ENCODE measurements at regions not wholly inside any gene's neighbourhood (a gene's known extent, or its start where the extent isn't known, plus 50 kb on each side); places are given as distances from the start of the nearest gene placed in this dataset.
"Not testable (repeated sequence)": the region's sequence is repeated elsewhere in the genome, so short reads cannot be mapped to it uniquely, and the experiment has no call there.

DNA sequence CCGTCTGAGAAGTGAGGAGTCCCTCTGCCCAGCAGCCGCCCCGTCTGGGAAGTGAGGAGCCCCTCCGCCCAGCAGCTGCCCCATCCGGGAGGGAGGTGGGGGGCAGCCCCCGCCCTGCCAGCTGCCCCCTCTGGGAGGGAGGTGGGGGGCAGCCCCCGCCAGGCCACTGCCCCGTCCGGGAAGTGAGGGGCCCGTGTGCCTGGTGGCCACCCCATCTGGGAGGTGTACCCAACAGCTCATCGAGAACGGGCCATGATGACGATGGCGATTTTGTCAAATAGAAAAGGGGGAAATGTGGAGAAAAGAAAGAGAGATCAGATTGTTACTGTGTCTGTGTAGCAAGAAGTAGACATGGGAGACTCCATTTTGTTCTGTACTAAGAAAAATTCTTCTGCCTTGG lies 208.8 kb downstream of the KDM5D start:
- DNase-seq = not testable (repeated sequence)

DNA sequence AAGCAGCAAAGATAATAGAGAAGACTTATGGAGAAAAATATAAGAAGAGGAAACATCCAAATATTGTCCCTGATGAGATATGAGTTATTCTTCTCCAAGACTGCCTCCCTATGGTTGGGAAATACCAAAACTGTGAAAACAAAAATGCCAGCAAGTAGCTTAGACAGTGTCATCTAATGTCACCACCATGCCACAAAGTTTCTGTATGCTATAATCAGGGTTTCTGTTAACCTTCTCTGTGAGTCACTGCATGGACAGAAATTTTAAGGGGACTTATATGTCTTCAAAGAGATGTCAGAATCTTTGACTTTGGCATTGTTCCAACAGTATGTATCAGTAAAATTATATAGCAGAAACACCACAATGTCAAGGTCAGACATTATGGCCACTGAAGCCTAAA lies 222.6 kb downstream of the KDM5D start:
- no peak for DNase-seq

DNA sequence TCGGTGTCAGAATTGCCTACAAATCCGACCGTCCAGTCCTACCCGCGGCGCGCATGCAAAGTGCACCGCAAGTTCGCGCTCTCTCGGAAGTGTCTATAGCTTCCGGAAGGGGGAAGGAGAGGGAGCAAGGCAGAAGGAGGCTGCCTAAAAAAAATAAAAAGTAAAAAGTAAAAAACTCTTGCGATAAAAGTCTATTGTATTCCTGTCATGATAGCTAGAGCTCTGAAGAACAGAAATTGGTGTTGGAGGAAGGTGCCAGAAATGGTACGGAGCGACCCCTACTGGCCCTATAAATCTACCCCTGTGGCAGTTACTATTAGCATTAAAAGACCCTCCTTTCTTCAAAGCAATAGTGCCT lies 241.5 kb downstream of the KDM5D start:
- DNase-seq = no peak

DNA sequence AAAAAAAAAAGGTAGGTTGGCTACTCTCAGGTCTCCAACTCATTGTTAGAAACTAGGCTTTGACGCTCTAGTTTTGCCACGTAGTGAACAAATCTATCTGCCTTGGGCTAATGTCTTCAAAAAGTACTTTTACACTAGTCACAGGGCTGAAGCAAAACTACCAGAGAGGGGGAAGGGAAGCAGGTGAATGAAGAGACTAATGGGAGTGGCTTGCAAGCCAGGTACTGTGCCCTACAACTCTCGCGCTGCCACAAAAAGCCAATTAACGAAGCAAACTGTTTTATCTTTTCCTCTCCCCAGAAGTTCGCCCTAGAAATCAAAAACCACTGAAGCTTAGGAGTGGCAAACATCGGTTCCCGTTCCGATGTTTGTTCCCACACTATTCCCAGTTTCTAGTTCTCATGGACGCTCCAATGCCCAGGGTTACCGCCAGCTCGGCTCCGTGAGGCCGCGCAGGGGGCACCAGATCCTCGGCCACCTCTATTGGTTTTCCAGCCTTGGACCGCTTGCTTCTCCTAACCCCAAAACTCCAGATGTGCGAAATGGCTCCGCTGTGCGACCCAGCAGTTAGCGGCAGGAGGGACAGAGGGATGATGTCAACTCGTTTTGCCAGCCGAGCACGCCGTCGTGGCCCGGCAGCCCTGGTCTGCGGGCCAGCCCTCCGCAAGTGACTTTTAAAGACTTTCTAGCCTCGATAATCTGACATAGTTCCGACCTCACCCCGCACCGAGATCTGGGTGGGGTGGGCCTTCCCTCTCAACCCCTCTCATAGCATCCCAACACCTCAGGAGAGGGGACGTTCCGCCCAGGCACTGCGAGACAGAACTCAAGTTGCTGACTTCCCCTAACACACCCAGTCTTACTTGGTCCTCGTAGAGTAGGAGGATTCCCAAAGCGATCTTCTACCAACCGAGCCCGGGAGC lies 242.1 kb downstream of the KDM5D start:
- no peak for DNase-seq

DNA sequence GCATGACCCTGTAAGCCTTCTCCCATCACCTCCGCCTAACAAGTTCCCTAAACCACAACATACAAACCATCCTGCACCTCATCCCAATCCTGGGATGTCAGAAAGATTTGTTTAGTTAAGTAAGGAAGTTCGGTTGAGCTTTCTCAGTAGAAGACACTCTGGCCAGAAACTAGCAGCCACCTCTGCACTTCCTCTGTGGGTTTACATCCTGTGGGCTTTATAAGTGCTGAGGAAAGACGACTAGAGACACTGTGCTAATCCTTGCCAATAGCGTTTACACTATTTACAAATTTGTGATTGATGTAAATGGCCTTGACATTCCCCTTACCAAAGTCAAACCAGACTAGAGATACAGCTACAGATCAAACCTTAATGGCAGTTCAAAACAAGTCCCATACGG lies 246.0 kb downstream of the KDM5D start:
- DNase-seq = no peak

DNA sequence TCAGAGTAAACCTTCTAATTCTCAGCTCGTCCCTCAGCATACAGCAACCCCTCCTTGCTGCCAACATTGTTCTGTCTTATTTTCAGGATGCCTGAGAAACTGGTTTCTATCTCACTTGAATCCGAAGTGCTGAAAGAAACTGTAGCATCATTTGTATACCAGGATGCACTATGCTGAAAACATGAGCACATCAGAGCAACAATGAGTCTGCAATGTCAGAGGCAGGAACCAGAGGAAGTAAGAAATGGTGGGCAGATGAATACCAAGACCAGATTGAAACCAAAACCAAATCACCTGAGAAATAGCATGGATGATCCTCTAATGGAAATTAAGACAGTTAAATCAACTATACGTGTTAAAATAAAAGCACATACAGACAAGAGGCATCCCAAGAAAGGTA lies 257.0 kb downstream of the KDM5D start:
- DNase-seq = no peak

DNA sequence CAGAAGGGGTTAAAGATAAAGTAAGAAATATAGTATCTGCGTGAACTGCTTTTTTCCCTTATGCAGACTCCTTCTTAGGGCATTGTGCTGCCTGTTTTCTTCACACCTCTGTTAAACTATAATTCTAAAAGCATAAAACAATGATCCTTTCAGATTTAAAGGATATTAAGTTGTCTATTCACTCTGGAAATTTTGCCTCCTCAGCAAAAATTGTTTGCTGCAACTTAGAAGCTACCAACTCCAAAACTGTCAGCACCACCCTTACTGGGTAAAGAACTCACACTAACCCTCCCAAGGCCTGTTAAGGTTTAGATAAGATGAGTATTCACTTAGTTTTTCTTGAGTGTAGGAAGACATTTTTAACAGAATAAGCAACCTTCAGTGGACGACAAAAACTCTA lies 259.5 kb downstream of the KDM5D start:
- DNase-seq = no peak

DNA sequence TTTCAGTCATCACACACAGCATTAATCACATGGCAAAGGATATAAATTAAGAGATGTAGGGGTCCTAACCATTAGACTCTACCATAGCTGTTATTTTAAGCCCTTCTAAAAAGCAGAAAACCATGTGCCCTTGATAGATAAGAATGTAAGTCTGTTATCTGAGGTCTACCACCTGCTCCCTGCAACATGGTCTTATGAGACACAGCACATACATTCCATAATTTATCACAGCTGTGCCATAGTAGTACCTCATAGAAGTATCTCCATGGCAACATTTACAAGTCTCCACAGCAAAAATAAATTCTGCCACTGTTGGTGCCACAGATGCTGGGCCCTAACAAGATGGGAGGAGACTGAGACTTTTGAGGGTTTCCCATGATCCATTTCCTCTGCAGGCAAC lies 265.4 kb downstream of the KDM5D start:
- no peak for DNase-seq

DNA sequence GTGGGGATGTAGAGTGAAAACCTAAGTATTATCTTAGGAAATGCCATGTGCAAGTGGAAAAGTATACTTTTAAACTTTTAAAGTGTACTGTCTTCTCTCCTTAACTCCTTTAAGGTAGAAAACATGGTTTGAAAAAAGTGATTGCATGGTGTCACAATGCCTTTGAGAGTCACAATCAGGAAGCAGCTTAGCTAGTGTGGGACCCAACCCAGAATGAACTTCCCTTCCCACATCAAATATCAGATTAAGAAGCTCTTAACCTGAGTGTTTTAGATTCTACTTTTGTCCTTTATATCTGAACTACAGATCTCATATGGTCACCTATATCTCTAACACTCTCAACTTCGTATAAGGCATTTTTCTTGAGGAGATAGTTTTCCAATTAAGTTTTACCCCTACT lies 266.6 kb downstream of the KDM5D start:
- no peak for DNase-seq

DNA sequence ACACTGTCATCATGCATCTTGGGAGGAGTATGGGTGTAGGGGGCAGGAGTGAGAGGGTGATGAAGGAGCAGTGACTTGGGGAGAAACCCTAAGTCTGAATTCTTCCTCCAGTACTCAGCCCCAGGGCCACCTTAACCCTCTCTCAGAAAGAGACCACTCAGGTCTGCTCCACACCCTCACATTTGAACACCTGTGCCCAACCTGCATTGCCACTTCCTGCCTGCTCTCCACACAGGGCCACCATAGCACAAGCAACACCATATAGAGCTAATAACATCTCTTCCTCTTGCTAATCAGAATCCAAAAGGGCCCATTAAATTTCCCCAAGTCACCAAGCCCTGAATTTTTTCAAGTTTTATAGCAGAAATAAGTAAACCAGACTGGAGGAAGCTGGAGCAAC lies 278.7 kb downstream of the KDM5D start:
- no peak for DNase-seq

DNA sequence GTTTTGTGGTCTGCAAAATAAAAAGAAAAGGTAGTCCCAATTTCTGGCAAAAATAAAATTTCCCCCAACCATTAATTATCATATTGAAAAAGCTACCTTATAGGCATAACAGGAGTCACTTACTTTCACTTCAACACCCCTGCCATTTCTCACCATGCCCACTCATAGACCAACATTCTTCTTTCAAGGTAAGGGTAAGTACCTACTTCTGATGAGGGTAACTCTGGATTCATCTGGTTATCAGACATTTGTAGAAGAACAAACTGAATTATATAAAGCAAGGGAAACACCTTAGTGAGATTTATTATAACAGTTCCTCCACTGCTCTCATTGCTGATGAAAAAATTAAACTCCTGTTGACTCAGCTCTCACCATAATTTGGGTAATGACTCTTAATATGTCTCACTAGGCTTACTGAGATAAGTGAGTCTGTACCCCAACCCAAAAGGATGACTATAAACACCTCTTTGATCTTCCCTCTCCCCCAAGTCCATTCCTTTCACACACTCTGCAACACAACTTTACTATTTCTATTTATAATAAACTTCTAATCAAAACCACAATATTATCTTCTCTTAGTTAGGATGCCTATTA lies 287.6 kb downstream of the KDM5D start:
- no peak for DNase-seq

DNA sequence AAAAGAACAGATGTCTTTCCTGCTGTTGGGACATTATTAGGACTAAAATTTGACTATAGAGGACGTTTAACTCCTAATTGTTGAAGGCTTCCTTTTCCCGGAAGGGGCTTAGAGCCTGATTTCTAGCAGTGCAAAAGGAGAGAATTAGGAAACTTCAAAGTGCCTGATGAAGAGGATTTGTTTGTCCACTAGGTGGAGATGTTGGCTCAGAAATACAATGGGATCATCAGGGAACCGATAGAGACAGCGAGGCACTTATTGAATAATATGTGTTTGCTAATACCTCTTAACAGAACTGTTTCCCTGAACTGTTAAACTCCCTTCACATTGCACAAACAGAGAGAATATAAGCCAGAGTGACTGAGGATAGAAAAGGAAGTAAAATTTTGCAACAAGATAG lies 311.5 kb downstream of the KDM5D start:
- DNase-seq = no peak

DNA sequence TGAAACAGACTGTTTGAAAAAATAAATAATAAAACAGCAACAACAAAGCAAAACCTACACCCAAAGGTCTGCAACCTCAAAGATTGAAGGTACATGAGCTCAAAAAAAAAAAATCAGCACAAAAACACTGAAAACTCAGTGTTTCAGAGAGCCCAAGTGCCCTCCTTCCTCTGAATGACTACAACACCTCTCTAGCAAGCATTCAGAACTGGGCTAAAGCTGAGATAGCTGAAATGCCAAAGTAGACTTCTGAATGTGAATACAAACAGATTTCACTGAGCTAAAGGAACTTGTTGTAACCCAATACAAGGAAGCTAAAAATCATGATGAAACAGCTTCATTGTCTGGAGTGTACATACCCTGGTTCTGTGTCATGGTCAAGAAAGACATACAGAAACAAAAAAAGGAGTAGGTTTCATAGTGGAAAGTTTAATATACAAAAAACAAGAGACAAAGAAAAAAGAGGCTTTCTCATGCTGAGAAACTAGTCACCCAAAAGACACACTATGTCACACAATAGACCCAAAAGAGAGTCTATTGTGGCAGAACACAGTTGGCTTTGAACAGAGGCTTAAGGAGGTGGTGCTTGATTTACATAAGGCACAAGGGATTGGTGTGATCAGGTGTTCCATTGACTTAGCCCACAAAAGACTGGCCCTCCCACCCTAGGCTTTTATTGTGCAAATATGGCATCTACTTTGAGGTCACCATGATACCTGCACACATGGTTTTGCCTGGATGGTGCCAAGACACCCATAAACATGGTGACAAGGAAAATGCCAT lies 316.6 kb downstream of the KDM5D start:
- DNase-seq = no peak

DNA sequence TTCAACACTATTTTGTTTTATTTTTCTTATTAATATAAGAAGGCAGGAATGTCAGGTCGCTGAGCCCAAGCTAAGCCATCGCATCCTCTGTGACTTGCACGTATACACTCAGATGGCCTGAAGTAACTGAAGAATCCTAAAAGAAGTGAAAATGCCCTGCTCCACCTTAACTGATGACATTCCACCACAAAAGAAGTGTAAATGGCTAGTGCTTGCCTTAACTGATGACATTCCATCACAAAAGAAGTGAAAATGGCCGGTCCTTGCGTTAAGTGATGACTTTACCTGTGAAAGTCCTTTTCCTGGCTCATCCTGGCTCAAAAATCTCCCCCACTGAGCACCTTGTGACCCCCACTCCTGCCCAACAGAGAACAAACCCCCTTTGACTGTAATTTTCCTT lies 317.3 kb downstream of the KDM5D start:
- not testable (repeated sequence) for DNase-seq

DNA sequence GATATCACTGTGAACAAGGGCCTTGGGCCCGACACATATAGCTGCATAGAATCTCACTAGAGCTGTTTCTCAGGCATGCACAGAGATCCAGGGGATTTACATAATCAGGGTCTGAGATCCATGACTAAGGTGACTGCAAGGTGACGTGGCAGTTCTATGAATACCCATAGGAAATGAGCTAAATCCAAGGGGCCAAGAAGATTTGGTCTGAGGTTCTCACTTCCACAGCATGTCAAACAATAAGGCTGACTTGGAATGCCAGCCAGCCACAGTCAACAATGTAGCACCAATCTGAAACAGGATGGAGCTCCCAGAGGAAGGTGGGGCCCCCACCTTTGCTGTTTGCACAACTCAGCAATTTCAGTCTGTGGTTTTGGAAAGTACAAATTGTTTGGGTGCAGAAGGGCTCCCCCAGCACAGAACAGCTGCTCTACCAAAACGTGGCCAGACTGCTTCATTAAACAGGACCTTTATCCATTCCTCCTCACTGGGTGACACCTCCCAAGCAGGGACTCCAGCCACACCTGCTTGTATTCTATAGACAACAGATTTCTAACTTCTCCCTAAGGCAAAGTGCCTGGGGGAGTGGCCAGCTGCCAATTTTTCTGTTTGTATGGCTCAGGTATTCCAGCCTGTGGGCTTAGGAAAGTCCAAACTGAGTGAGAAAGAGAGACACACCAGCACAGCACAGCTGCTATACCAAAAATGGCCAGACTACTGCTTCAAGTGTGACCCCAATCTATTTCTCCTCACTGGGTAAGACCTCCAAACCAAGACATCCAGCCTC lies 333.4 kb downstream of the KDM5D start:
- no peak for DNase-seq

DNA sequence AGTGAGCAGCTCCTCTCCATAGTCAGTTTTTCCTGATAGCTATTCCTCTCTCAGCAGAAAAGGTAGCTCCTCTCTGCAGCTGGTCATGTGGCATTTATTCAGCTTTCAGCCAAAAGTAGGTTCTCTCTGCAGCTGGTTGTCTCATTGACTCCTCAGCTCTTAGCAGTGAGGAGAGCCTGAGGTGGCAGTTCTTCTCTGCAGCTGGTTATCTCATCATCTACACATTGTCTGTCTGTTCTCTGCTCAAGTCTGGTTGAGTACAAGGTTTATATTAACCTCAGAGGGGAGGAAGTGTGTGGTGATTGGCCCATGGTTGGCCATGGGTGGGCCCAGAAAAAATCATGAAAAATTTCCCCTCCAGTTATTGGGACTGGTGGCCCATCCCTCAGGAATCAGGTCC lies 338.3 kb downstream of the KDM5D start:
- DNase-seq = no peak

DNA sequence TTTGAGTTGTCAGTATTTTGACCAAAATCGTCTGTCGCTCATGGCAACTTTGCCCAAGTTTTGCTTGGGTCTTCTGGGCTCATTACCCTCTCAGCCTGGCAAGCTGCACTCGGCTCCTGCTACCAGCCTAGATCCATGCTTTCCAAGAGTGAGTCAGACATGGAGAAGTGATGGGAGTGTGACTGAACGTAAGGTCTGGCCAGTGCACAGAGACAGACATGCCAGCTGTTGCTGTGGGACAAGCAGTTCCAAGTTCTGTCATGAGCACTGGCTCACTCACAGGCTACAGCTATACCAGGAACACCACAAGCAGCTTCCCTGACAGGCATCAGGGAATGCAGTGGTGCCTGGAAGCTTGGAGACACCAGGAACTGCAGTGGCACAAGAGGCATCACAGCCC lies 338.9 kb downstream of the KDM5D start:
- DNase-seq = no peak

DNA sequence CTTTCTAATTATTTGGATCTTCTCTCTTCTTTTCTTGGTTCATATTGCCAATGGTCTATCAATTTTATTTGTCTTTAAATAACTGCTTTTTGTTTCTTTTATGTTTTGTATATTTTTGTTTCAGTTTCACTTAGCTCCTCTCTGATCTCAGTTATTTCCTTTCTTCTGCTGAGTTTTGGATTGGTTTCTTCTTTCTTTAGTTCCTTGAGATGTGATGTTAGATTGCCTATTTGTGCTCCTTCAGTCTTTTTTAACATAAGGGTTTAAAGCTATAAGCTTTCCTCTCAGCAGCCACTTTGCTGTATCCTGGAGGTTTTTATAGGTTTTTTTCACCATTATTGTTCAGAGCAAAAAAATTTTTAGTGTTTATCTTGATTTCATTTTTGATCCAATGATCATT lies 351.6 kb downstream of the KDM5D start:
- DNase-seq = no peak

DNA sequence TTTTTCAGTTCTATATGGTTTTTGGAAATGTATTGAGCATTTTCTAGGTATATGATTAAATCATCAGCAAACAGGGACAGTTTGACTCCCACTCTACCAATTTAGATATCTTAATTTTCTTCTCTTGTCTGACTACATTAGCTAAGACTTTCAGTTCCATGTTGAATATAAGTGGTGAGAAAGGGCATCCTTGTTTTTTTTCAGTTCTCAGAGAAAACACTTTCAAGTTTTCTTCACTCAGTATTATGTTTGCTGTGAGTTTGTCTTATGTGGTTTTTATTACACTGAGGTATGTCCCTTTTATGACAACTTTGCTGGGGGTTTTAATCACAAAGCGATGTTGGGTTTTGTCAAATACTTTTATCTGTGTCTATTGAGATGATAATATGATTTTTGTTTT lies 352.6 kb downstream of the KDM5D start:
- DNase-seq = no peak

DNA sequence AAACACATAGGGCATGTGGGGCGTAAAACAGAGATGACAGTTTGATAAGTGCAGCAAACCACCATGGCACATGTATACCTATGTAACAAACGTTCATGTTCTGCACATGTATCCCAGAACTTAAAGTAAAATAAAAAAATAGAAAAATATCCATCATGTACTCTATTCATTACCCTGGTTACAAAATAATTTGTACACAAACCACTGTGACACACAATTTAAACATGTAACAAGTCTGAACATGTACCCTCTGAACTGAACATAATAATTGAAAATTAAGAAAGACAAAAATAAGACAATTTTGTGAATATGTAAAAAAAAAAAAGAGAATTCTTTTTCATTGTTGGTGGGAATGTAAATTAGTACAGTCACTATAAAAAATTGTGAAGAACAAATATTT lies 379.2 kb downstream of the KDM5D start:
- DNase-seq = no peak

DNA sequence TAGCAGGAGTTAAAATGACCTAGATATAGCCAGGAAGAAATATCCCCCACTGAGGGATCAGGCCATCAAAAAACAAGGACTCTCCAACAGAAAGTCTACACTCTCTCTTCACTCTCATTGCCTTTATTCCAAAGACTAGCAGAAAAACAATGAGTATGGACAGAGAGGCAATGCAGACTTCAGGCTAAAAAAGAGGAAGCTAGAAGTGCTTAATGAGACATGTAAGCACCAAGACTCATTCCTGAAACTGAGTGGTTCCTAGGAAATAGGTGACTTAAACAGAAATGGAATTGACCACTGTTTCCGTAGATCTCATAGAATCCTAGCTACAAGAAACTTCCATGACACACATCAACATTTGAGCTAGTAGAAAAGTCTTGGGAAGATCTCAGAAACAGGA lies 387.3 kb downstream of the KDM5D start:
- DNase-seq = no peak

DNA sequence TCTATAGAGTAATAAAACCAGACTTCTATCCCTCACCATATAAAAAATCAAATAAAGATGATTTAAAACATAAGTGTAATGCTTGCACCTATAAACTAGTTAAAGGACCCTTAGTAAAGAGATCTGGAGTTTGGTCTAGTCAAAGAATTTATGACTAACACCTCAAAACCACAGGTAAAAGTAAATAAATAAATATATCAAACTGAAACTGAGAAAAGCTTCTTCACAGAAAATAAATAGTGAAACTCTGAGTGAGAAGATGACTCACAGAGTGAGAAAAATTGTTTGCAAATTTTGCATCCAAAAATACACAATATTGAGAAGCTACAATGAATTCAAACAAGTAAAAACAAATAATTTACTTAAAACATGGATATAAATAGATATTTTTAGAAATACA lies 387.8 kb downstream of the KDM5D start:
- DNase-seq = no peak

DNA sequence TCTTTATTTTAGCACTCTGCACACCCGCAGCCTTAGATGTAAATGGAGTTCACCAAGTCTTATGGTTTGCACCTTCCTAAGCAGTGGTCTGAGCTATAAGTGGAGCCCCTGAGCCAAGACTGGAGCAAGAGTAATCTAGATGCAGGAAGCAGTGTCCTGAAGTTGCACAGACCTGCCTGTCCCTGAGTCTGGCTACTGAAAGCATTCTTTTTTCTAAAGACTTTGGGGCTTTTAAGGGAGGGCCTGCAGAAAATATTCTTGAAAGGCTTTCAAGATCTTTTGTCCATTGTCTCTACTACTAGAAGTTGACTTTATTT lies 389.7 kb downstream of the KDM5D start:
- no peak for DNase-seq

Data from right hindlimb (tissue), 1 donor.